Thyroid gland (tissue), 4 donors: ENCODE measurements at regions not wholly inside any gene's neighbourhood (a gene's known extent, or its start where the extent isn't known, plus 50 kb on each side); places are given as distances from the start of the nearest gene placed in this dataset.

Source experiments
- DNase-seq, 2 donors: peaks; one replicate each; pipeline ENCODE4 v3.0.0-alpha.2; 2019
- H3K27ac ChIP-seq, 3 donors: fragments of 200-600 bp; sonication (generic); 1 replicate in 2 of 3; 2 replicates in 1 of 3; pipeline ENCODE4 v1.5.1; 2016 to 2019; ENCODE audit warnings: mild to moderate bottlenecking in 1 of 3, moderate library complexity in 1 of 3
- H3K27me3 ChIP-seq: fragments of 200-600 bp; sonication (generic); one replicate; pipeline ENCODE4 v1.5.1; 2019
- H3K36me3 ChIP-seq, 2 donors: fragments of 200-600 bp; sonication (generic); one replicate each; pipeline ENCODE4 v1.5.1; 2016 to 2019
- H3K4me1 ChIP-seq, 2 donors: fragments of 200-600 bp; sonication (generic); one replicate each; pipeline ENCODE4 v1.5.1; 2017 to 2019
- H3K4me3 ChIP-seq, 3 donors: fragments of 200-600 bp; sonication (generic); replicated peaks in 1 of 3; 1 replicate in 2 of 3; 2 replicates in 1 of 3; pipeline ENCODE4 v1.5.1; 2016; ENCODE audit warnings: mild to moderate bottlenecking in 1 of 3
- H3K9me3 ChIP-seq: fragments of 200-600 bp; sonication (generic); one replicate; pipeline ENCODE4 v1.5.1; 2017
- POLR2A ChIP-seq, 2 donors: fragments of 450-650 bp; IDR thresholded peaks; one replicate each; pipeline ENCODE4 v1.6.1; 2017; ENCODE audit warnings: antibody characterized with exemption in 2 of 2, mild to moderate bottlenecking in 2 of 2, moderate library complexity in 1 of 2
- WGBS, 2 donors: methylation state at CpG; one replicate each; pipeline ENCODE4 v1.1.5; 2017; 5-methylcytosine and 5-hydroxymethylcytosine counted together
- intact Hi-C: fragments of 100-400 bp; cut with DNase I; formaldehyde crosslinking; loops from one replicate; pipeline ENCODE4 v1.15.1; 2023
- TF ChIP-seq, protein P1 (sequence below), 6 experiments: fragments of 200-600 bp in 3 of 6; fragments of 450-650 bp in 3 of 6; sonication (generic) in 3 of 6; IDR thresholded peaks; one replicate each; pipeline ENCODE4 v1.5.1; 2016 to 2019; ENCODE audit warnings: antibody characterized with exemption in 6 of 6, mild to moderate bottlenecking in 2 of 6, inconsistent platforms in 1 of 6, moderate library complexity in 1 of 6

DNA sequence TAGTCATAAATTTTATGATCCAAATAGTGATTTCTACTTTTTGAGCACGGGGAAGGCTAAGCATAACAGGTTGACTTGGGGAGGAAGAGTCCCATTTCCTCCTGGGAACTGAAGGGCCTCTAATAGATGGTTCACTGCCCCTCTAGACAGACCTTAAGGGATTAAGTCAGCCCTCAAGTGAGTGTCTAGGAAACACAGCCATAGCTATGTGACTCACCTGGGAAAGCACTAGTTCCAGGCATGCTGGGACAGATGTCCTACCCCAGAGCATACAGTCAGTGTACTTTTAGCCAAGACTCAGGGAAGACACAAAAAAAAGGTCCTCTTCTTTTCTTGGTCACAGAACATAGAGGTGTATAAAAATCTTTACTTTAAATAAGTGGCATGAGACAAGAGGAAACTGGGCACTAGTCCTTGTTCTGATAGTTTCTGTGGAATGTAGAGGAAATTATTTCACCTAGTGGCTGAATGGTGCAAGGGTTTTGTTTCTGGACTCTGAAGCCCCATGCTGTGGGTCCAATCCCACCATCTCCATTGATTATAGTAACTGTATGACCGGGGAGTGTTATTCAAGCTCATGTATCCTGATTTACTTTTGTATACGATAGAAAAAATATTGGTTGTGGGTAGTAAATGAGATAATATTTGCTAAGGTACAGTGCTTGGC, 86.0 kb downstream of the NREP start:
- no peaks in the 10 kb centered on the region for H3K4me1 ChIP-seq
- H3K36me3 ChIP-seq, result no peaks in the 10 kb centered on the region
- H3K27me3 ChIP-seq, result no peaks in the 10 kb centered on the region
- no peak for DNase-seq
- 63 to 67% methylated on average over 3 of the region's 3 CpGs for WGBS, 2 donors
- no peak overlapping the region for H3K27ac ChIP-seq
- no peaks in the 10 kb centered on the region for H3K9me3 ChIP-seq
- H3K4me3 ChIP-seq, result no peak overlapping the region
- TF ChIP-seq, protein P1, sequence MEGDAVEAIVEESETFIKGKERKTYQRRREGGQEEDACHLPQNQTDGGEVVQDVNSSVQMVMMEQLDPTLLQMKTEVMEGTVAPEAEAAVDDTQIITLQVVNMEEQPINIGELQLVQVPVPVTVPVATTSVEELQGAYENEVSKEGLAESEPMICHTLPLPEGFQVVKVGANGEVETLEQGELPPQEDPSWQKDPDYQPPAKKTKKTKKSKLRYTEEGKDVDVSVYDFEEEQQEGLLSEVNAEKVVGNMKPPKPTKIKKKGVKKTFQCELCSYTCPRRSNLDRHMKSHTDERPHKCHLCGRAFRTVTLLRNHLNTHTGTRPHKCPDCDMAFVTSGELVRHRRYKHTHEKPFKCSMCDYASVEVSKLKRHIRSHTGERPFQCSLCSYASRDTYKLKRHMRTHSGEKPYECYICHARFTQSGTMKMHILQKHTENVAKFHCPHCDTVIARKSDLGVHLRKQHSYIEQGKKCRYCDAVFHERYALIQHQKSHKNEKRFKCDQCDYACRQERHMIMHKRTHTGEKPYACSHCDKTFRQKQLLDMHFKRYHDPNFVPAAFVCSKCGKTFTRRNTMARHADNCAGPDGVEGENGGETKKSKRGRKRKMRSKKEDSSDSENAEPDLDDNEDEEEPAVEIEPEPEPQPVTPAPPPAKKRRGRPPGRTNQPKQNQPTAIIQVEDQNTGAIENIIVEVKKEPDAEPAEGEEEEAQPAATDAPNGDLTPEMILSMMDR (IDR thresholded peaks at IDR 0.05), result no peak
- TF ChIP-seq POLR2A (IDR thresholded peaks at IDR 0.05), result no peak
- intact Hi-C loops, result no loop called here

- Histone ChIP-seq H3K36me3 (no peaks in the 10 kb centered on the region), H3K4me1 (no peaks in the 10 kb centered on the region), H3K27me3 (no peaks in the 10 kb centered on the region), H3K9me3 (no peaks in the 10 kb centered on the region), H3K4me3 (no peak overlapping the region), H3K27ac (no peak overlapping the region)
- intact Hi-C loops, result no loop called here
- DNase-seq, result no peak
- TF ChIP-seq, protein P1 (IDR thresholded peaks at IDR 0.05), result no peak
- TF ChIP-seq POLR2A (IDR thresholded peaks at IDR 0.05), result no peak
- 80% methylated on average over 4 of the region's 4 CpGs for WGBS, 2 donors
Measured at GRCh38 chr5:111668477-111669414, 88.2 kb downstream of the NREP start.

- H3K4me1 ChIP-seq, result no peaks in the 10 kb centered on the region
- TF ChIP-seq, protein P1 (IDR thresholded peaks at IDR 0.05), result no peak
- TF ChIP-seq POLR2A (IDR thresholded peaks at IDR 0.05), result no peak
- 76 to 90% methylated on average over 2 of the region's 2 CpGs for WGBS, 2 donors
- intact Hi-C loops, result no loop called here
- H3K9me3 ChIP-seq, result no peaks in the 10 kb centered on the region
- H3K4me3 ChIP-seq, result no peak overlapping the region
- no peak overlapping the region for H3K27ac ChIP-seq
- no peaks in the 10 kb centered on the region for H3K27me3 ChIP-seq
- DNase-seq, result no peak
- H3K36me3 ChIP-seq, result no peaks in the 10 kb centered on the region
Measured at GRCh38 chr5:111667128-111667736, 89.8 kb downstream of the NREP start.

DNA sequence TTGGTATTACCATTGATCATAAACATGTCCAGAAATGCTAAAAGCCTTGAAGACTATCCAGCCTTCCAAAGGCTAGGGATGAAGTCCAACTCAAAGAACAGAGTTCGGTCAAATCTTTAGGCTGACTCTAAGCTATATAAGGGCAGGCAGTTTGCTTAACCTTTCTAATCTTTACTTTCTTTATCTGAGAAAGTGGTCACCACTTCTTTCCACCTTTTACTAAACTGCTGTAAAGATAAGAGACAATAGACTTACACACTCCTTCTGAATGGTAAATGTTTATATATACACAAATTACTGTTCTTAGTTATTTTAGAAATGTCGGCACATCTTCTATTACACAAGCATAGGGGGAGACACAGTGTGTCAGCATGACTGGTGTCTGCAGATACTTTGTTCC, 100.4 kb downstream of the NREP start:
- H3K36me3 ChIP-seq, result no peaks in the 10 kb centered on the region
- intact Hi-C loops, result no loop called here
- H3K9me3 ChIP-seq, result no peaks in the 10 kb centered on the region
- H3K4me3 ChIP-seq, result no peak overlapping the region
- H3K27me3 ChIP-seq, result no peaks in the 10 kb centered on the region
- 94 to 95% methylated on average over 2 of the region's 2 CpGs for WGBS, 2 donors
- no peak for TF ChIP-seq POLR2A (IDR thresholded peaks at IDR 0.05)
- TF ChIP-seq, protein P1 (IDR thresholded peaks at IDR 0.05), result no peak
- H3K4me1 ChIP-seq, result no peaks in the 10 kb centered on the region
- DNase-seq, result no peak
- H3K27ac ChIP-seq, result no peak overlapping the region
